LNCAP (cell line): ENCODE measurements at regions not wholly inside any gene's neighbourhood (a gene's known extent, or its start where the extent isn't known, plus 50 kb on each side); places are given as distances from the start of the nearest gene placed in this dataset.

Experiments used
- TF ChIP-seq, protein P1 (sequence below): fragments of 450-650 bp; IDR thresholded peaks from 2 replicates; pipeline ENCODE4 v1.5.1; 2017; ENCODE audit warnings: mild to moderate bottlenecking

DNA sequence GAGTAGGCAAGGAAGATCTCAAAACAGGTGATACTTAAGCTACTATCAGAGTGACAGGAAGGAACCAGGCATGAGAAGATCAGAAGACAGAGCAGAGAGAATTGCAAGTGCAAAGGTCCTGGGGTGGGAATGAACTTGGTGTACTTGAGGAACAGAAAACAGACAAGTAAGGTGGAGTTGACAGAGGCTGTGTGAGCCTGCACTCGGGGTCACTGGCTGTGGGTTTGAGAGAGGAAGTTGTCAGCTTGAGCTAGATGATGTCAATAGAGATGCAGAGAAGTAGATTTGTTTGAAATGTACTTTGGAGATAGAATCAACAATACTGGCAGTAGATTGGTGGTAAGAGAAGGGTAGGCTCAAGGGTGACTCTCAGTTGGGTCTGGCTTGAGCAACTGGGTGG lies 209.5 kb downstream of the CLIC5 start:
- TF ChIP-seq, protein P1, sequence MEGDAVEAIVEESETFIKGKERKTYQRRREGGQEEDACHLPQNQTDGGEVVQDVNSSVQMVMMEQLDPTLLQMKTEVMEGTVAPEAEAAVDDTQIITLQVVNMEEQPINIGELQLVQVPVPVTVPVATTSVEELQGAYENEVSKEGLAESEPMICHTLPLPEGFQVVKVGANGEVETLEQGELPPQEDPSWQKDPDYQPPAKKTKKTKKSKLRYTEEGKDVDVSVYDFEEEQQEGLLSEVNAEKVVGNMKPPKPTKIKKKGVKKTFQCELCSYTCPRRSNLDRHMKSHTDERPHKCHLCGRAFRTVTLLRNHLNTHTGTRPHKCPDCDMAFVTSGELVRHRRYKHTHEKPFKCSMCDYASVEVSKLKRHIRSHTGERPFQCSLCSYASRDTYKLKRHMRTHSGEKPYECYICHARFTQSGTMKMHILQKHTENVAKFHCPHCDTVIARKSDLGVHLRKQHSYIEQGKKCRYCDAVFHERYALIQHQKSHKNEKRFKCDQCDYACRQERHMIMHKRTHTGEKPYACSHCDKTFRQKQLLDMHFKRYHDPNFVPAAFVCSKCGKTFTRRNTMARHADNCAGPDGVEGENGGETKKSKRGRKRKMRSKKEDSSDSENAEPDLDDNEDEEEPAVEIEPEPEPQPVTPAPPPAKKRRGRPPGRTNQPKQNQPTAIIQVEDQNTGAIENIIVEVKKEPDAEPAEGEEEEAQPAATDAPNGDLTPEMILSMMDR, result no peak

- TF ChIP-seq, protein P1, result no peak
Measured at GRCh38 chr6:45803071-45803470, 212.6 kb downstream of the CLIC5 start.

DNA sequence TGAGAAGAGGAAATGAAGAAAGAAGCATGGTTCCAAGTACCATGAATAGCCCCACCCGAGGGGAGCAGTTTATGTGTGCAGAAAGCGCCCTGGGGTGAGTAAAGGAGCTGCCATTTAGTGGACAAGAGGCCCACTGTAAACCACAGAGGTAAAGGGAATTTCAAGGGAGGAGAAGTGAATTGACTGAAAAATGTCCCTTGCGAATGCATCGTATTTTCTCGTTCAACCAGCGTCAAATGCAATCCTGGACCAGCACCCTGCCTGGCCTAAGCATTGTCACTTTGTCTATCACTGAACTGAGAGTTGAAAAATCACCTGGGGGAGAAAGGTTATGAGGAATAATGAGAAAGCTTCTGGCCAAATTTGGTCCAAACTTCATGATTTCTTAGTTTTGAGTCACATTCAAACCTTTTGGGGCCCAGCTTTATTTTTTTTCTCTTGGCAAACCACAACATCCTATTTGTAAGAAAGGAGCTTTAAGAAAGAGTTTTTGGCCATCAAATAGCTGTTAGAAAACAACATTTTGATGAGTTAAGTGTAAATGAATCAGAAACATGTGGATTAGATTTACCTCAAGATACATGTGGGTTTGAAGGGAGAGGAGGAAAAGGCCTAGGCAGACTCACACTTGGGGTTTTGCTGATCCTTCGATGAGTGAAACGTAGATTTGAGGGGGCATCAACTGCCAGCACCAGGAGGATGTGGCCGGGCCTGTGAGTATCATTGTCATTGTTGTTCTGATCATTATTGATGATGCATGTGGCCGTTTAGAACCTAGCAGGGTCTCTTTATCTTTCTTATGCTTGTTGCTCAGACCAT lies 214.0 kb downstream of the CLIC5 start:
- TF ChIP-seq, protein P1, result no peak

GRCh38 chr6:45800911-45801310 lies 214.7 kb downstream of the CLIC5 start:
- TF ChIP-seq, protein P1, result no peak

DNA sequence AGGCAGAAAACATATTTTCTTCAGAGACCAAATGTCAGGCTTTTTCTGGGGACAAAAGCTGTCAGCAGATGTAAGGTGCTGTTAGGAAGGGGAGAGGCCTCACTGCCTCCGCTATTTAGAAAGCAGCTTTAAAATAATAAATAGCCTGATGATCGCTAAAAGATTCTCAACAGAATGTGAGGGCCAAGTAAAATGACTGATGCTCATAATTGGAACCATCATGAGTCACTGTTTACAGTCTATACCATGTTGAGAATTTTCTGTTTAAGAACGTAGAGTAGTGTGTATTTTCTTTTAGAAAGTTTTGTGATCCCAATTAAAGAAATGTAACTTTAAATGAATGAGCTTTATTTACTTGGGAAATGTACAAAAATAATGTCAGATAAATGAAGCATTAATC lies 220.0 kb downstream of the CLIC5 start:
- TF ChIP-seq, protein P1, result no peak

DNA sequence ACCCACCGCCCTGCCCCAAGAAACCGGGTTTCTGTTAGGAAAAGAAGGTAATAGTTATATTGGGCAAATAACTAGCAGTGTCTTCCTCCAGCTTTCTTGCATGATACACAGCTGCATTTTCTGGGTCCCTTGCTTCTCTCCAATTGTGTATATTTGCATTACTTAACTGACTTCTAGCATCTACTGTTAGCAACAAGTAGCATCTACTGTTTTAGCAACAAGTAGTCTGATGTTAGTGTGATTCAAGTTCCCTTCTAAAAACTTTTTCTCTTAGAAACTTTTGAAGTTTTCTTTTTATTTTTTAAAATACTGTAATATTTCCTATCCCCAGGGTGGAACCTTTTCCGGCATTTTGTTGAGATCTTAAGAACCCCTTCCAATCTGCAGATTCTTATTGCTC lies 221.2 kb downstream of the CLIC5 start:
- TF ChIP-seq, protein P1, result no peak

DNA sequence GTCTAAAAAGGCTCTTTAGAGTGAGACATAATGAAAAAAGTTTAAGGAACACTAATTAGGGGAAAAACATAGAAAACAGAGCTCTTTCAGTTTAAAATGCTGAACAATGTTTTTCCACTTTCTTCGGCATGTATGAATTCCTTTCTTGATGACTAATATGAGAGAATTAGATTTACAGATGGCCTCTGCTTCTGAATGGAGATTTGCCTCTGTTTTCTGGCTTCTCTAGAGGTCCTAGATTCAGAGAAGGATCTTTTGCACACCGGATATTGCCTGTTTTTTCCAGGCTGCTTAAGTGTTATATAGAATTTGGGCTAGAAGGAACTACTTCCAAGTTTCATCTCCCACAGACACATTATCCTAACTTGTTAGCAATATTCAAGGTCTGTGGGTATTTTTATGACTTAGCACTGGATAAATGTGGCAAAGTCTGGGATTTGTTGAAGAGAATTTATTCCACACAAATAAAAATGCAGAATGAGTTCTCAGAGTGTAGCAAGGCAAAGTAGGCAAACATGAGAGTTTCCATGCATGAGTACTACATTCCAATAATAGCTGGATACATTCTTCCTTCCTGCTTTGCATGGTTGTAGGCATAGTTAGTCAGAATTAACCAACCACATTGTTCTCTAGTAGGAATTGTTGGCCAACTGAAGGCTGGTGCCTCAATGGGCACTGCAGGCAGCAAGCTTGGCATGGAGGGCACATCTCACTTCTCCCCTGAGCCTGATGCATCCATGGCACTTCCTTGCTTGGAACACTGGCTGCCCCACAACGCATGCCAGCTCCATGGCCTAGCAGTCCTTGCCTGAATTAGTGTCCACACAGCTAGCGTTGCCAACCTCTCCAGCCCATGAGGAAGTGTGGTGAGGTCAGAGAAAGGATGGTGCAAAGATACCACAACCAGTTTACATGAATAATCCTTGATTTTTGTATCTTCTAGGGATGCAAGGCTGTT lies 224.2 kb downstream of the CLIC5 start:
- TF ChIP-seq, protein P1, result no peak
